Stimulated activated naive B cell treated with anti-CD40 and anti-IgM and Interleukin-4, amounts not matched to agents 10 μg/mL and 1 μg/mL and 100 μg/mL, for 72 hours (primary cell): ENCODE measurements at regions not wholly inside any gene's neighbourhood (a gene's known extent, or its start where the extent isn't known, plus 50 kb on each side); places are given as distances from the start of the nearest gene placed in this dataset.

Experiments
- ATAC-seq, 2 donors: fragments of 150-1000 bp; cut with Tn5 transposase; replicated peaks; 2 replicates each; pipeline ENCODE4 v1.10.0; 2021; ENCODE audit warnings: moderate library complexity in 1 of 2
- DNase-seq: peaks from one replicate; pipeline ENCODE4 v3.0.0; 2021
- H3K27ac Mint-ChIP-seq: one replicate; pipeline ENCODE4 v1.8.0; 2022; ENCODE audit warnings: mild to moderate bottlenecking, mixed read lengths
- H3K27me3 Mint-ChIP-seq, 2 donors: one replicate each; pipeline ENCODE4 v1.8.0; 2022; ENCODE audit warnings: mixed read lengths in 2 of 2
- H3K36me3 Mint-ChIP-seq, 2 donors: one replicate each; pipeline ENCODE4 v1.8.0; 2022; ENCODE audit warnings: mixed read lengths in 2 of 2, mild to moderate bottlenecking in 1 of 2
- H3K4me1 Mint-ChIP-seq, 2 donors: one replicate each; pipeline ENCODE4 v1.8.0; 2022; ENCODE audit warnings: mixed read lengths in 2 of 2, mild to moderate bottlenecking in 1 of 2
- H3K4me3 Mint-ChIP-seq, 2 donors: one replicate each; pipeline ENCODE4 v1.8.0; 2022; ENCODE audit warnings: mild to moderate bottlenecking in 2 of 2, mixed read lengths in 2 of 2, moderate library complexity in 1 of 2
- H3K9me3 Mint-ChIP-seq, 2 donors: one replicate each; pipeline ENCODE4 v1.8.0; 2022; ENCODE audit warnings: mixed read lengths in 2 of 2, mild to moderate bottlenecking in 1 of 2

DNA sequence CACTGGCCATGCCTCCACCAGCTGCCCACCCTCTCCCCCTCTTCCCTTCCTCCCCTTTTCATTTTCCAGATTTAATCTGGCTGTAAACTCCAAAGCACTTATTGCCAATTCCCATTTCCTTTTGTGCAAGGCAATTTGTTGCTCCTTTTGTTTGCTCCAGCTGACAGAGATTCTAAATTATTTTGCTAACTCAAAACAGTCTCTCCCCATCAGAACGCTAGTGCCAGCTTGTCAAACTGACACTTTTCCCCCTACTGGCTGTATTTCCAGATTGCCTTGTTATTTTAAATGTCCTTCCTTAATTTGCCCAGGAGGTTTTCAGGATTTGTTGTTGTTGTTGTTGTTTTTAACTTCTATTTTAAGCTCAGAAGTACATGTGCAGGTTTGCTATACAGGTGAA is 57.0 kb upstream of the PAK1 start:
- H3K9me3 Mint-ChIP-seq = no peaks in the 10 kb centered on the region
- no peaks in the 10 kb centered on the region for H3K36me3 Mint-ChIP-seq
- DNase-seq (no peak), ATAC-seq (no peak)
- H3K27me3 Mint-ChIP-seq = peaks cover 0 to 6% of the 10 kb centered on the region in 2 donors
- H3K4me3 Mint-ChIP-seq = no peak overlapping the region
- no peak overlapping the region for H3K27ac Mint-ChIP-seq
- H3K4me1 Mint-ChIP-seq = peaks cover 4 to 9% of the 10 kb centered on the region in 2 donors

DNA sequence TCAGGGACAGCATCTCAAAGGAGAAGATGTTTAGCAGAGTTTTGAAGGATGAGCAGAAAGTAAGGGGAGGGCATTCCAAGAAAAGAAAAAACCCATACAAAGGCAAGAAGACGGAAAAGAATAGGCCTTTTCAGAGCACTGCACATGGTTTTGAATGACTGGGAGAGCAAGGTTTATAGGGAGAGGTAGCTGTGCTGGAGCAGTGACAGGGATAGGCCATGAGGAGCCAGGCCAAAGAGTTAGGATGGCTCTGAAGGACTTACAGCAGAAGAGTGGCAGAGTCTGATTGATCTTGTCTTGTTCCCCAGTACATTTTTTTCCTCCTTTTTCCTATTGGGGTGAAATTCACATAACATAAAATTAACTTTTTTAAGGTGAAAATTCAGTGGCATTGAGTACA is 55.8 kb upstream of the PAK1 start:
- no peak for DNase-seq
- Mint-ChIP-seq H3K36me3 (no peaks in the 10 kb centered on the region), H3K27ac (no peak overlapping the region), H3K9me3 (no peaks in the 10 kb centered on the region), H3K4me3 (no peak overlapping the region), H3K27me3 (peaks cover 0 to 6% of the 10 kb centered on the region in 2 donors), H3K4me1 (peaks cover 6 to 17% of the 10 kb centered on the region in 2 donors)
- no peak for ATAC-seq

DNA sequence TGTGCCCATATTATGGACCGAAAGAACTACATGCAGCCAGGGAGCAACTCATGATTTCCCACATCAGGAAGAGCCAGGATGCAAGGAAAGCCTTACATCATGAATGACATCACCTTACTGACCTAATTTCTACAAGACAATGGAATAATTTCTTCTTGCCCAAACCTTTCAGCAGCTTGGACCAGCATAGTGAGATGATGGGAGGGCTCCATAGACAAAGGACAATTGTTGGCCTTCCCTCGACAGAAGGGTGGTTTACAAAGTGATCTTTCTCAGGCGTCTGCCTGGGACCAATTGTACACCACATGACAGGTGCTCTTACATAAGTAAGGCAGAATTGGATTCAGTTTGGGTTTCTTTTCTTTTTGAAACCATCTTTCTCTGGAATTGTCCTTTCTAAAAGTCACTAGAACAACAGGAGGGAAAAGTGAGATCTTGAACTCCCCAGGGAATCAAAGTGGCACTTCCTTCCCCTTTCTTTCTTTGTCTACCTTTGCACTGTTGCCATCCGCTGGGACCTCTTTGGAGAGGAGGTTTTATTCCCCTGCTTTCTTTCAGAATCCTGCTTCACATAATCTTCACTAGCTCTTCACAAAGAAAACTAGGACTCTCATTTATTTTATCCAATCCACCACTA is 51.7 kb upstream of the PAK1 start:
- Mint-ChIP-seq H3K4me1 (peaks cover 6 to 17% of the 10 kb centered on the region in 2 donors), H3K36me3 (no peaks in the 10 kb centered on the region), H3K27me3 (no peaks in the 10 kb centered on the region), H3K27ac (no peak overlapping the region), H3K4me3 (no peak overlapping the region), H3K9me3 (no peaks in the 10 kb centered on the region)
- ATAC-seq = peak; percentile 29 to 48
- no peak for DNase-seq

DNA sequence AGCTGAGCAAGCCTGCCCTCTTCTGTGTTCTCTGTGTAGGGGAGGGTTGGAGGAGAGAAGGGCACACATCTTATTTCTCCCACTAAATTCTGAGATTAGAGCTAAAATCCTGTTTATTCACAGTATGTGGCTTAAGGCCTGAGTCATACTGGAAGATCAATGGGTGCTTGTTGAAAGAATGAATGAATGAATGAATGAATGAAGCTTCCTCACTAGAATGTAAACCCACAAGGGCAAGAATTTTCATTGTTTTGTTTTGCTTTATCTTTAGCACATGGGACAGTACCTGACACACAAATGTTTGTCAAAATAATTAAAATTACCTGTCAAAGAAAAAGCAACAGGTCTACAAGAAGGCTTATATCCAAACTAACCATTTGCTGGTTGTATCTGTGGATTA is 50.6 kb upstream of the PAK1 start:
- no peaks in the 10 kb centered on the region for H3K9me3 Mint-ChIP-seq
- H3K4me3 Mint-ChIP-seq = no peak overlapping the region
- DNase-seq (no peak), ATAC-seq (no peak)
- H3K27me3 Mint-ChIP-seq = no peaks in the 10 kb centered on the region
- H3K27ac Mint-ChIP-seq = no peak overlapping the region
- peaks cover 6 to 17% of the 10 kb centered on the region in 2 donors for H3K4me1 Mint-ChIP-seq
- no peaks in the 10 kb centered on the region for H3K36me3 Mint-ChIP-seq

DNA sequence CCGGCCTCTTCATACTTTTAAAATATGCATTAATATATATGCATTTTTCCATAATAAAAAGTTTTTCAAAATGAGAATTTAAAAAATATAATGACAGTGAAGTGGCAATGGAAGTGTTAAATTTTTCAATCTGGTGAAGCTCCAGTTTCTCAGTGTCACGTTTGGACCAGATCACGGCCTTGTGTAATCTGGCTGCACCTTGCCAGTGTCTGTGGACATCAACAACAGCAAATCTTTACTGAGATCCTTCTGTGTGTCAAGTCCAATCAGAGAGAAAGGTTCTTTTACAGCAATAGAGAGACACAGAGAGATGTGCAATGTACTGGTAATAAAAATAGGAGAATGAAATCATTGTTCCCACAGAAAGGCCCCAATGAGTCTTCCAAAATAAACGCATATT is 49.8 kb upstream of the PAK1 start:
- H3K36me3 Mint-ChIP-seq = no peaks in the 10 kb centered on the region
- H3K9me3 Mint-ChIP-seq = no peaks in the 10 kb centered on the region
- no peak for ATAC-seq

More for the DNA sequence above, 49.8 kb upstream of the PAK1 start:
- H3K27ac Mint-ChIP-seq = no peak overlapping the region
- H3K4me1 Mint-ChIP-seq = peaks cover 6 to 17% of the 10 kb centered on the region in 2 donors
- no peak for DNase-seq
- H3K27me3 Mint-ChIP-seq = no peaks in the 10 kb centered on the region
- H3K4me3 Mint-ChIP-seq = no peak overlapping the region
